Activated naive CD4-positive, alpha-beta T cell treated with Interleukin-2 at 50 U/mL for 16 hours (primary cell): ENCODE measurements at regions not wholly inside any gene's neighbourhood (a gene's known extent, or its start where the extent isn't known, plus 50 kb on each side); places are given as distances from the start of the nearest gene placed in this dataset.
A peak's percentile ranks its signal among the peaks of the same experiment; 100 is the strongest.
"Not testable (repeated sequence)": the region's sequence is repeated elsewhere in the genome, so short reads cannot be mapped to it uniquely, and the experiment has no call there.

ENCODE experiments used
- DNase-seq: peaks from one replicate; pipeline ENCODE4 v3.0.0-alpha.2; 2020

DNA sequence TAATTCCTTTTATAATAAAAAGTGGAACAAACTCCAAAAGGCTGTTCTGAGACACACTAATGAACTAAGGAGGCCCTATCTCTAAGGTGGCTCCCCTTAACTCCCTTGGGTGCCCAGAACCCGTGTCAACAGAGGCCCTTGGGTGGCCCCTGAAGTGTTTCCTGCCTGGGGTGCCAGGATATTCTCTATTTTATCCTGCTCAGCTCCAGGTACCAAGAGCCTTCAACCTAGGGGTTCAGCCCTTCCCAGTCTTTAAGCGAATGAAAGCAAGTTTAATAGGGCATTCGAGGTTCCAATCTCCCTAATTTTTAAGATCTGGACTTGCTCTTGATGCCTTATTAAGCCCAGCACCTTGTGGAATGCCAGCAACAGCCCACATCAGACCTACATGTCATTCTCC lies 64.4 kb upstream of the MYO3A start:
- DNase-seq, result no peak

DNA sequence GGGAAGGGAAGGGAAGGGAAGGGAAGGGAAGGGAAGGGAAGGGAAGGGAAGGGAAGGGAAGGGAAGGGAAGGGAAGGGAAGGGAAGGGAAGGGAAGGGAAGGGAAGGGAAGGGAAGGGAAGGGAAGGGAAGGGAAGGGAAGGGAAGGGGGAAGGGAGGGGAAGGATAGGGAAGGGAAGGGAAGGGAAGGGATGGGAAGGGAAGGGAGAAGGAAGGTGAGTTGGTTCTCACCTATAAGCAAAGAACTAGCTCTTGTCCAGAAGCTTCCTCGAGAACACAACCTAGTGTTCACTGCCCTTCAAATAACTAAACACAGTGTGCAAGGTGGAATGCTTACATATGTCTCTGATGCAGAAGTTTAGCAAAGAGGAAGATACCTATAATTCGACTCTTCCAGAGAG lies 59.6 kb upstream of the MYO3A start:
- DNase-seq, result not testable (repeated sequence)

DNA sequence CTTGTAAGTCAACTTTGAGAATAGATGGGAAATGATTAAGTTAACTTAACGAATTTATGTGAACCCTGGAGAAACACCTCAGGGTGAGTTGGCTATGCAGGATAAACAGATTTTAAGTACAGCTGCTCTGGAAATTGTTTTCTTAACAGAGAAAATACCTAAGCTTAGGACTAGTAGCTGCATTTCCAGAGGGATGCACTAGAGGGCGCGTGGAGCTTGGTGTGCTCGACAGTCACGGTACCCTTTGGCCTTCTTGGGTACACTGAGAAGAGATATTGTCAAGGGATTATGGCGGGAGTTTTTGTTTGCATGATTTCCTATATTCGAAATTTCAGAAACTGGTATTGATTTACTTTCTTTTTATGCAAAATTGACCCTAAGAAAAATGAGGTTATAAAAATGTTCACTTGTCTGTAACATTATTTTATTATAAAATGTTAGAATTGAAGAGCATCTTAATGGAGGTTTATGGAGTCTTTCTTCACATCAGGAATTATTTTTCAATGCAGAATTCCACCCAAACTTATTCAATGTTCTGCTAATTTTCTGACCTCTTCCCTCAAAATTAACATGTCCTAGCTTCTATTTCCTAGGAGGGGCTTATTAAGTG lies 58.4 kb upstream of the MYO3A start:
- peak; percentile 57 for DNase-seq

DNA sequence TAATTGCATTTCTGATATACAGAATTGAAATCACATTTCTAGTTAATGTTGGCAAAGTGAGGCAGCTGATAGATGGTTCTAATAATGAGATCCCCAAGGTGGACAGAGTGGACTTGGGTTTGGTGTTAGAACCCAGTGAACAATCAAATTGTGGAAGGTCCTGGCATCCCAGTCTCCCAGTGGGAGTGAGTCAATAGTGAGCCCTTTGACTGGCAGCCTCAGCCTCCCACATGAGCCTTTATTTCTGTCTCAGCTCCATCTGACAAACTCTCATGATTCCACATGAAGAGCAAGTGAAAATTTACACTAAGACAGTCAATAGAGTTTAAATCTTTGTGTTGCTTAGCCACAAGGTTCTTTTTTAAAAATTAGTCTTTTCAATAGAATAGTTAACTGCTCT lies 56.7 kb upstream of the MYO3A start:
- no peak for DNase-seq
